ENCODE measurements at regions not wholly inside any gene's neighbourhood (a gene's known extent, or its start where the extent isn't known, plus 50 kb on each side); places are given as distances from the start of the nearest gene placed in this dataset.

DNA sequence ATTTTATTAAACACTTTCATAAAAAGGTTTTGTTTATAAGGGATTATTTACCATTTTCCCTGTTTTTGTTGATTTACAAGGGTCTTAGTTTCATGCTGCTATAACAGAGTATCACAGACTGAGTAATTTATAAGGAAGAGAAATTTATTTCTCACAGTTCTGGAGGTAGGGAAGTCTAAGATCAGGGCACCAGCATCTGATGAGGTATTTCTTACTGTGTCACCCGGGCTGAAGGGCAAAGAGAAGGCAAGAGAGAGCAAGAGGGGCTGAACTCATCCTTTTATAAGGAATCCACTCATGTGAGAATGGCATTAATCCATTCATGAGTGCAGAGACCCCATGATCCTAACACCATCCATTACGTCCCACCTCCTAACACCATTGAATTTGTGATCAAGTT is 160.0 kb upstream of the SLC39A10 start (continued):
- TF ChIP-seq, protein P1, sequence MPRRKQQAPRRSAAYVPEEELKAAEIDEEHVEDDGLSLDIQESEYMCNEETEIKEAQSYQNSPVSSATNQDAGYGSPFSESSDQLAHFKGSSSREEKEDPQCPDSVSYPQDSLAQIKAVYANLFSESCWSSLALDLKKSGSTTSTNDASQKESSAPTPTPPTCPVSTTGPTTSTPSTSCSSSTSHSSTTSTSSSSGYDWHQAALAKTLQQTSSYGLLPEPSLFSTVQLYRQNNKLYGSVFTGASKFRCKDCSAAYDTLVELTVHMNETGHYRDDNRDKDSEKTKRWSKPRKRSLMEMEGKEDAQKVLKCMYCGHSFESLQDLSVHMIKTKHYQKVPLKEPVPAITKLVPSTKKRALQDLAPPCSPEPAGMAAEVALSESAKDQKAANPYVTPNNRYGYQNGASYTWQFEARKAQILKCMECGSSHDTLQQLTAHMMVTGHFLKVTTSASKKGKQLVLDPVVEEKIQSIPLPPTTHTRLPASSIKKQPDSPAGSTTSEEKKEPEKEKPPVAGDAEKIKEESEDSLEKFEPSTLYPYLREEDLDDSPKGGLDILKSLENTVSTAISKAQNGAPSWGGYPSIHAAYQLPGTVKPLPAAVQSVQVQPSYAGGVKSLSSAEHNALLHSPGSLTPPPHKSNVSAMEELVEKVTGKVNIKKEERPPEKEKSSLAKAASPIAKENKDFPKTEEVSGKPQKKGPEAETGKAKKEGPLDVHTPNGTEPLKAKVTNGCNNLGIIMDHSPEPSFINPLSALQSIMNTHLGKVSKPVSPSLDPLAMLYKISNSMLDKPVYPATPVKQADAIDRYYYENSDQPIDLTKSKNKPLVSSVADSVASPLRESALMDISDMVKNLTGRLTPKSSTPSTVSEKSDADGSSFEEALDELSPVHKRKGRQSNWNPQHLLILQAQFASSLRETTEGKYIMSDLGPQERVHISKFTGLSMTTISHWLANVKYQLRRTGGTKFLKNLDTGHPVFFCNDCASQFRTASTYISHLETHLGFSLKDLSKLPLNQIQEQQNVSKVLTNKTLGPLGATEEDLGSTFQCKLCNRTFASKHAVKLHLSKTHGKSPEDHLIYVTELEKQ (tag by site-specific recombination; IDR thresholded peaks at IDR 0.05; ENCODE audit: borderline replicate concordance): no peak

DNA sequence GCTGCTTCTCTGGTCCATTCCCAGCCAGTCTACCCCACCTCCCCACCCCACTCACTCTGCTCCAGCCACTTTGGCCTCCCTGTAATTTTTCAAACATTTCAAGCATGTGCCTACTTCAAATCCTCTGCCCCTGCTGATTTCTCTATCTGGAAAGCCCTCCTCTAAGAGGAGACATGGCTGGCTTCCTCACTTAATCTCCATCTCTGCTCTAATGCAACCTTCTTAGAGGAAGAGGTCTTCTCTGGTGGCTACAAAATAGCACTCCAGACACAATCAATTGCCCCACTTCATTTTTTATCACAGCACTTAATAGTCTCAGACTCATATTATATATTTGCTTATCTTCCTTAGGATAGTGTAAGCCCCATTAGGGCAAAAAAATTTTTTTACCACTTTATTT is 161.1 kb upstream of the SLC39A10 start:
- Histone ChIP-seq H3K9me3 (ENCODE audit: control insufficient read depth, insufficient read depth, low read depth, low read length) (no peaks in the 10 kb centered on the region), H3K4me3 (ENCODE audit: low read depth, low read length) (no peak overlapping the region), H3K27ac (ENCODE audit: extremely low read depth, low read depth, low read length) (no peak overlapping the region), H3K4me1 (ENCODE audit: control insufficient read depth, insufficient read depth, low read length) (no peaks in the 10 kb centered on the region), H3K36me3 (ENCODE audit: control insufficient read depth in 2 of 2, insufficient read depth in 1 of 2, low read length in 2 of 2) (no peaks in the 10 kb centered on the region)
- CTCF ChIA-PET: no interaction called here
- POLR2A ChIA-PET: no interaction called here
- TF ChIP-seq SALL2 (tag by site-specific recombination; IDR thresholded peaks at IDR 0.05; ENCODE audit: borderline replicate concordance) (no peak), ZNF768 (tag by site-specific recombination; IDR thresholded peaks at IDR 0.05) (no peak), ZNF76 (tag by site-specific recombination; IDR thresholded peaks at IDR 0.05; ENCODE audit: borderline replicate concordance, low read depth) (no peak), ZNF16 (tag by site-specific recombination; IDR thresholded peaks at IDR 0.05; ENCODE audit: low read depth) (no peak), ZNF624 (tag by site-specific recombination; IDR thresholded peaks at IDR 0.05) (no peak), ZNF350 (tag by site-specific recombination; IDR thresholded peaks at IDR 0.05) (no peak), ZNF423 (tag by site-specific recombination; IDR thresholded peaks at IDR 0.05) (no peak), BCL11B (tag by site-specific recombination; IDR thresholded peaks at IDR 0.05; ENCODE audit: low read depth) (no peak), BCL11A (tag by site-specific recombination; IDR thresholded peaks at IDR 0.05; ENCODE audit: low read depth) (no peak)

DNA sequence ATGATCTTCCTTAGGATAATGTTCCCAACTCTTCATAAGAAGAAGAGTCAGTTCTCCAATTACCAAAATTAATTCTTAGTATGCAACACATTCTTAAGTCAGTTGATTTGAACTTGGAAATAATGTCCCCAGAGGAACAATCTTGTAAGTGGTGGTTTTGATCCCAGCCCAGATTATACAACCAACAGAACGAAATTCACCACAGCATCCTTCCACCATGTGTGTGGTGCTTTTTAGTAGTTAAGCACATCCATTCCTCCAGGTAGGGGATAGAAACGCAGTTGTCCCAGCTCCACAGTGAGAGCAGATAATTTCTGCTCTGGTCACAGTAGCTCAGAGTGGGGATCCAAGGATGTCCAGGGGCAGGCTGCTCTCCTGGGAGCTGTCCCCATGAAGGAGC is 161.7 kb upstream of the SLC39A10 start:
- Histone ChIP-seq H3K27ac (ENCODE audit: extremely low read depth, low read depth, low read length) (no peak overlapping the region), H3K9me3 (ENCODE audit: control insufficient read depth, insufficient read depth, low read depth, low read length) (no peaks in the 10 kb centered on the region), H3K4me3 (ENCODE audit: low read depth, low read length) (no peak overlapping the region), H3K4me1 (ENCODE audit: control insufficient read depth, insufficient read depth, low read length) (no peaks in the 10 kb centered on the region), H3K36me3 (ENCODE audit: control insufficient read depth in 2 of 2, insufficient read depth in 1 of 2, low read length in 2 of 2) (no peaks in the 10 kb centered on the region)
- ChIA-PET POLR2A (no interaction called here), CTCF (interaction anchor here (0.7 kb wide), 1 partner anchor 156 kb away, joined by 3 read pairs; no protein-coding TSS in a partner anchor)
- no peak for TF ChIP-seq ZNF791 (tag by site-specific recombination; IDR thresholded peaks at IDR 0.05)
- no peak for TF ChIP-seq ZNF610 (tag by site-specific recombination; IDR thresholded peaks at IDR 0.05; ENCODE audit: borderline replicate concordance)
- no peak for TF ChIP-seq YY2 (tag by site-specific recombination; IDR thresholded peaks at IDR 0.05)
- TF ChIP-seq, protein P2, sequence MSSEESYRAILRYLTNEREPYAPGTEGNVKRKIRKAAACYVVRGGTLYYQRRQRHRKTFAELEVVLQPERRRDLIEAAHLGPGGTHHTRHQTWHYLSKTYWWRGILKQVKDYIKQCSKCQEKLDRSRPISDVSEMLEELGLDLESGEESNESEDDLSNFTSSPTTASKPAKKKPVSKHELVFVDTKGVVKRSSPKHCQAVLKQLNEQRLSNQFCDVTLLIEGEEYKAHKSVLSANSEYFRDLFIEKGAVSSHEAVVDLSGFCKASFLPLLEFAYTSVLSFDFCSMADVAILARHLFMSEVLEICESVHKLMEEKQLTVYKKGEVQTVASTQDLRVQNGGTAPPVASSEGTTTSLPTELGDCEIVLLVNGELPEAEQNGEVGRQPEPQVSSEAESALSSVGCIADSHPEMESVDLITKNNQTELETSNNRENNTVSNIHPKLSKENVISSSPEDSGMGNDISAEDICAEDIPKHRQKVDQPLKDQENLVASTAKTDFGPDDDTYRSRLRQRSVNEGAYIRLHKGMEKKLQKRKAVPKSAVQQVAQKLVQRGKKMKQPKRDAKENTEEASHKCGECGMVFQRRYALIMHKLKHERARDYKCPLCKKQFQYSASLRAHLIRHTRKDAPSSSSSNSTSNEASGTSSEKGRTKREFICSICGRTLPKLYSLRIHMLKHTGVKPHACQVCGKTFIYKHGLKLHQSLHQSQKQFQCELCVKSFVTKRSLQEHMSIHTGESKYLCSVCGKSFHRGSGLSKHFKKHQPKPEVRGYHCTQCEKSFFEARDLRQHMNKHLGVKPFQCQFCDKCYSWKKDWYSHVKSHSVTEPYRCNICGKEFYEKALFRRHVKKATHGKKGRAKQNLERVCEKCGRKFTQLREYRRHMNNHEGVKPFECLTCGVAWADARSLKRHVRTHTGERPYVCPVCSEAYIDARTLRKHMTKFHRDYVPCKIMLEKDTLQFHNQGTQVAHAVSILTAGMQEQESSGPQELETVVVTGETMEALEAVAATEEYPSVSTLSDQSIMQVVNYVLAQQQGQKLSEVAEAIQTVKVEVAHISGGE (tag by site-specific recombination; conservative IDR thresholded peaks at IDR 0.05; ENCODE audit: low read depth): no peak
- no peak for TF ChIP-seq ZNF510 (tag by site-specific recombination; IDR thresholded peaks at IDR 0.05; ENCODE audit: insufficient replicate concordance)
- no peak for TF ChIP-seq ZNF660 (tag by site-specific recombination; IDR thresholded peaks at IDR 0.05)
- TF ChIP-seq, protein P3, sequence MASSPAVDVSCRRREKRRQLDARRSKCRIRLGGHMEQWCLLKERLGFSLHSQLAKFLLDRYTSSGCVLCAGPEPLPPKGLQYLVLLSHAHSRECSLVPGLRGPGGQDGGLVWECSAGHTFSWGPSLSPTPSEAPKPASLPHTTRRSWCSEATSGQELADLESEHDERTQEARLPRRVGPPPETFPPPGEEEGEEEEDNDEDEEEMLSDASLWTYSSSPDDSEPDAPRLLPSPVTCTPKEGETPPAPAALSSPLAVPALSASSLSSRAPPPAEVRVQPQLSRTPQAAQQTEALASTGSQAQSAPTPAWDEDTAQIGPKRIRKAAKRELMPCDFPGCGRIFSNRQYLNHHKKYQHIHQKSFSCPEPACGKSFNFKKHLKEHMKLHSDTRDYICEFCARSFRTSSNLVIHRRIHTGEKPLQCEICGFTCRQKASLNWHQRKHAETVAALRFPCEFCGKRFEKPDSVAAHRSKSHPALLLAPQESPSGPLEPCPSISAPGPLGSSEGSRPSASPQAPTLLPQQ (tag by site-specific recombination; IDR thresholded peaks at IDR 0.05): no peak
- TF ChIP-seq, protein P4, sequence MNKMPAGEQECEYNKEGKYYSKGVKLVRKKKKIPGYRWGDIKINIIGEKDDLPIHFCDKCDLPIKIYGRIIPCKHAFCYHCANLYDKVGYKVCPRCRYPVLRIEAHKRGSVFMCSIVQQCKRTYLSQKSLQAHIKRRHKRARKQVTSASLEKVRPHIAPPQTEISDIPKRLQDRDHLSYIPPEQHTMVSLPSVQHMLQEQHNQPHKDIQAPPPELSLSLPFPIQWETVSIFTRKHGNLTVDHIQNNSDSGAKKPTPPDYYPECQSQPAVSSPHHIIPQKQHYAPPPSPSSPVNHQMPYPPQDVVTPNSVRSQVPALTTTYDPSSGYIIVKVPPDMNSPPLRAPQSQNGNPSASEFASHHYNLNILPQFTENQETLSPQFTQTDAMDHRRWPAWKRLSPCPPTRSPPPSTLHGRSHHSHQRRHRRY (tag by site-specific recombination; IDR thresholded peaks at IDR 0.05): no peak
- TF ChIP-seq ZSCAN30 (tag by site-specific recombination; IDR thresholded peaks at IDR 0.05): no peak
- TF ChIP-seq ZNF423 (tag by site-specific recombination; IDR thresholded peaks at IDR 0.05): no peak
- no peak for TF ChIP-seq ZNF391 (tag by site-specific recombination; IDR thresholded peaks at IDR 0.05; ENCODE audit: borderline replicate concordance, low read depth)
- TF ChIP-seq KLF7 (tag by site-specific recombination; IDR thresholded peaks at IDR 0.05; ENCODE audit: borderline replicate concordance): no peak
